ENCODE measurements at regions not wholly inside any gene's neighbourhood (a gene's known extent, or its start where the extent isn't known, plus 50 kb on each side); places are given as distances from the start of the nearest gene placed in this dataset.

DNA sequence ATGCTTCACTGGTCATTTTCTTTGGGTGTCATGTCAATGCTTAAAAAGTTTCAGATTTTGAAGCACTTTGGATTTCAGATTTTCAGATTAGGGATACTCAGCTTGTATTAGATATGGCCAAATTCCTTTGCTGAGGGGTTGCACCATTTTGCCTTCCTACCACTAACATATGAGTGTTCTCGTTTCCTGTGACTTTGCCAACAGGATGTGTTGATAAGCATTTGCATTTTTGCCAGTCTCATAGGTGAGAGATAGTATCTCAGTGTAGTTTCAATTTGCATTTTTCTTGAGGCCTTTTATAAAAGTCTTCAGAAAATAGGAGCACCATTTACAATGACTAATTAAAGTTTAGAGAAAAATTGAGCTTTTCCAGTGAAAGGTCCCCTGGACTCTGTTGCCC is 71.6 kb upstream of the CLCN4 start:
- in situ Hi-C loops (cut with HindIII; ENCODE audit: low sequenced_read_pairs) = no loop called here
- DNase-seq (ENCODE audit: low read depth) = no peak
- no peak overlapping the region for H3K4me3 ChIP-seq (ENCODE audit: low read depth, low read length)
- TF ChIP-seq, protein P1, sequence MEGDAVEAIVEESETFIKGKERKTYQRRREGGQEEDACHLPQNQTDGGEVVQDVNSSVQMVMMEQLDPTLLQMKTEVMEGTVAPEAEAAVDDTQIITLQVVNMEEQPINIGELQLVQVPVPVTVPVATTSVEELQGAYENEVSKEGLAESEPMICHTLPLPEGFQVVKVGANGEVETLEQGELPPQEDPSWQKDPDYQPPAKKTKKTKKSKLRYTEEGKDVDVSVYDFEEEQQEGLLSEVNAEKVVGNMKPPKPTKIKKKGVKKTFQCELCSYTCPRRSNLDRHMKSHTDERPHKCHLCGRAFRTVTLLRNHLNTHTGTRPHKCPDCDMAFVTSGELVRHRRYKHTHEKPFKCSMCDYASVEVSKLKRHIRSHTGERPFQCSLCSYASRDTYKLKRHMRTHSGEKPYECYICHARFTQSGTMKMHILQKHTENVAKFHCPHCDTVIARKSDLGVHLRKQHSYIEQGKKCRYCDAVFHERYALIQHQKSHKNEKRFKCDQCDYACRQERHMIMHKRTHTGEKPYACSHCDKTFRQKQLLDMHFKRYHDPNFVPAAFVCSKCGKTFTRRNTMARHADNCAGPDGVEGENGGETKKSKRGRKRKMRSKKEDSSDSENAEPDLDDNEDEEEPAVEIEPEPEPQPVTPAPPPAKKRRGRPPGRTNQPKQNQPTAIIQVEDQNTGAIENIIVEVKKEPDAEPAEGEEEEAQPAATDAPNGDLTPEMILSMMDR (IDR thresholded peaks at IDR 0.05; ENCODE audit: low read depth, low read length, missing control alignments) = no peak

DNA sequence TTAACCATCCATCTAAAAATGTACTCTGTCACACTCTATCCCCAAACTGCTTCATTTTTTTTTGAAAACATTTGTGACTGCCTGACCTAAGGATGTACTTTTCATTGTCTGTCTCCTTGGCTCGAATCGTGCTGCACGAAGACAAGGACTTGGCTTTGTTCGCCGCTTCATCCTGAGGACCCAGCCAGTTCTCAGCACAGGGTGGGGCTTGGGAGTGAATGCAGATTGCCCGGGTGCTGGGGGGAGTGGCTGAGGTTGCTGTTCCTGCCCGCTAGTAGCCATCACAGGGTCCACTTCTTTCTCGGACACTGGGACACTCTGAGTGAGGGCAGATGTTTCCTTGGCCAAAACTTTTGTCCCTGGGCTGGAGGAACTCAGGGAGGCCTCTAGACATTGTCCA is 70.1 kb upstream of the CLCN4 start:
- TF ChIP-seq, protein P1 (IDR thresholded peaks at IDR 0.05; ENCODE audit: low read depth, low read length, missing control alignments) = no peak
- no peak for DNase-seq (ENCODE audit: low read depth)
- in situ Hi-C loops (cut with HindIII; ENCODE audit: low sequenced_read_pairs) = no loop called here
- no peak overlapping the region for H3K4me3 ChIP-seq (ENCODE audit: low read depth, low read length)

DNA sequence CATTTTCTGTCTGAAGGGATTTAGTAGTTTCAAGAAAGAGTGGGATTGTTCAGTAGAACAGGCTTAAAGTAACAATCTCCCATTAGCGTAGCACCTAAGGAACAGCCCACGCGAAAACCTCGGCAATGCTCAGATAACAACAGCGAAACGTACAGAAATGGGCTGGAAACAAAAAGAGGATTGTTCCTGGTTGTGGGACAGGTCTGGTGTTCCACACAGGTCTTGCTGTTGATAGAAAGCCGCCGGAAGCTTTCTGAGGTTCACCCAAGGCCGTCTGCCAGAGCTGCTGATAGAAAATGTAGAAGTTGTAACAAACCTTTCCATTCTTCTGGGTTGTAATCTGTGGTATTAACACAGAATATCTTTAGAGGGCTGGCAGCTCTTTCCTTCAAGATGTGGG is 69.4 kb upstream of the CLCN4 start:
- DNase-seq (ENCODE audit: low read depth) = no peak
- TF ChIP-seq, protein P1 (IDR thresholded peaks at IDR 0.05; ENCODE audit: low read depth, low read length, missing control alignments) = no peak
- in situ Hi-C loops (cut with HindIII; ENCODE audit: low sequenced_read_pairs) = no loop called here
- H3K4me3 ChIP-seq (ENCODE audit: low read depth, low read length) = no peak overlapping the region

DNA sequence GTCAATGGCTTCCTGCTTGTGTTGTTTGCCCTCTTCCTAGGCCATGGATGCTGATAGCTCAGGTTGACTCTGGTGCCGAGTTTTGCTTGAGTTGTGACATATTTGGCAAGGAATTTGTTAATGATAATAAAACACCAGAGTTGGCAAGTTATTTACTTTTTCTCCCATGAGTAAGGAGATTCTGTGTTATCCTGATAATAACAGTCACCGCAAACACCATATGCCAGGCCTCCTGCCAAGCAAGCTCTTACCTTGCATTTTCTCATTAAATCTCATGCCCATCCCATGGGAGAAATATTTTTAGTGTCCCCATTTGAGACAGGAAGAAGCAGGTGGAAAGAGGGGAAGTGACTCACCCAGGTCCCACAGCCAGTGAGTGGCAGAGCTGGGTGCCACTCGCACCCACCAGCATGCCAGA is 67.4 kb upstream of the CLCN4 start:
- H3K4me3 ChIP-seq (ENCODE audit: low read depth, low read length) = no peak overlapping the region
- no peak for DNase-seq (ENCODE audit: low read depth)
- TF ChIP-seq, protein P1 (IDR thresholded peaks at IDR 0.05; ENCODE audit: low read depth, low read length, missing control alignments) = no peak
- in situ Hi-C loops (cut with HindIII; ENCODE audit: low sequenced_read_pairs) = no loop called here

DNA sequence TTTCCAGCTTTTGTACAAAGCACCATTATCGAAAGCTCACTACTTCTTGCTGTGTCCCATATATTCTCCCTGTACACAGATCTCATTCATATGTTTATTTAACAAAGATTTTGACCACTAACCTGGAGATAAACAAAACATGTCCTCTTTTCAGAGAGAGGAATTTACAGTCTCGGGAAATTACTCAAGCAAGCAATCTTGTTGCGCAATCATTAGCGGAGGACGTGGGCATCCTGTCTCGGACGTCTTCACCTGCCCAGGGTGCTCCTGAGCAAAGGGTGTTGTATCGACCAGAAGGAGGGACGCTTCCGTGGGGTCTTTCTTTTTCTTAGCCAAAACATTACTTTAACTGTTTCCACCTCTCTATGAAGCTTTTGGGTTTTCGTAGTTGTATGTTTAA is 66.5 kb upstream of the CLCN4 start:
- TF ChIP-seq, protein P1 (IDR thresholded peaks at IDR 0.05; ENCODE audit: low read depth, low read length, missing control alignments) = no peak
- no peak for DNase-seq (ENCODE audit: low read depth)
- in situ Hi-C loops (cut with HindIII; ENCODE audit: low sequenced_read_pairs) = no loop called here
- no peak overlapping the region for H3K4me3 ChIP-seq (ENCODE audit: low read depth, low read length)

DNA sequence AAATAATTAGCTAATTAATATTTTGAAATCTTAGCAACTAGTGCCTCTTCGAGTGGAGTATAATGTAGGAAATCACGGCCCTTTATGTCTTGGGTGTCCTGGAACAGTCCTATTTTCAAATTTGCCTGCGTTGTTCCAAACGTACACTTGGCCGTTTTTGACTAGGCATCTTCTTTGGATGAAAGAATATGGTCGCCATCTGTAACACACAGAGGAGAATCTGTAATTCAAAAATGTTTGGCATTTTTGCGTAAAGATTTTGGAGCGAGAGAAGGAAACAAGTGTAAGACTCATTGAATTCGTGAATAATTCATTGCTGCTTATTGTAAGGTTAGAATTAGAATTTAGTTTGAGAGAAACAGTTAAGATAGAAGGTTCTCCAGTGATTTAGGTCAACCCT is 61.5 kb upstream of the CLCN4 start:
- in situ Hi-C loops (cut with HindIII; ENCODE audit: low sequenced_read_pairs) = no loop called here
- TF ChIP-seq, protein P1 (IDR thresholded peaks at IDR 0.05; ENCODE audit: low read depth, low read length, missing control alignments) = no peak
- no peak overlapping the region for H3K4me3 ChIP-seq (ENCODE audit: low read depth, low read length)
- no peak for DNase-seq (ENCODE audit: low read depth)

Measured in astrocyte of the cerebellum (primary cell).